Fibroblast of peridontal ligament (primary cell): ENCODE measurements at regions not wholly inside any gene's neighbourhood (a gene's known extent, or its start where the extent isn't known, plus 50 kb on each side); places are given as distances from the start of the nearest gene placed in this dataset.

Experiments
- DNase-seq: peaks from one replicate; pipeline ENCODE4 v3.0.0-alpha.2; 2010; ENCODE audit errors: extremely low read depth

GRCh38 chr4:175374459-175374858, 437.6 kb downstream of the GPM6A start:
- DNase-seq: no peak

GRCh38 chr4:175376287-175376977, 435.6 kb downstream of the GPM6A start:
- no peak for DNase-seq

GRCh38 chr4:175377203-175377602, 434.9 kb downstream of the GPM6A start:
- no peak for DNase-seq

GRCh38 chr4:175378372-175378771, 433.7 kb downstream of the GPM6A start:
- DNase-seq: no peak

- DNase-seq: no peak
These were observed 431.2 kb downstream of the GPM6A start for GRCh38 chr4:175380841-175381240.

GRCh38 chr4:175385797-175386196, 426.3 kb downstream of the GPM6A start:
- DNase-seq: no peak

- DNase-seq: no peak
These were observed 425.1 kb downstream of the GPM6A start for GRCh38 chr4:175386776-175387507.

DNA sequence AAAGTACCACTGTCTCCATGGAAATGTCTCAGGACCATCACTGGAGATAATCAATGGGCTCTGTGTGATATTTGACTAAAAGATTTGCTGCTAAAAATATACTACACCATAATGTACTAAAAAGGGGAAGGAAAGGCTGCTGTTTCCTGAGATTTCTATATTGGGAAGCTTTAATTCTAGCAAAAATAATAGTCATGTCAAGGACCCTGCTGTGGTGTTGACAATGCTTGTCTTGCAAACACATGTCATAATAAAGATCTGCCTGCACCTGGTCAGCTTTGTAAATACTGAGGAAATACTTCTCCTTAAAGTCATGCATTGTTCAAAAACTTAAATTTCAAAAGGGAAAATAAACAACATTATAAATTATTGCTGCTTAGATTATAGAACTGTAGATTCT, 417.9 kb downstream of the GPM6A start:
- DNase-seq: no peak

DNA sequence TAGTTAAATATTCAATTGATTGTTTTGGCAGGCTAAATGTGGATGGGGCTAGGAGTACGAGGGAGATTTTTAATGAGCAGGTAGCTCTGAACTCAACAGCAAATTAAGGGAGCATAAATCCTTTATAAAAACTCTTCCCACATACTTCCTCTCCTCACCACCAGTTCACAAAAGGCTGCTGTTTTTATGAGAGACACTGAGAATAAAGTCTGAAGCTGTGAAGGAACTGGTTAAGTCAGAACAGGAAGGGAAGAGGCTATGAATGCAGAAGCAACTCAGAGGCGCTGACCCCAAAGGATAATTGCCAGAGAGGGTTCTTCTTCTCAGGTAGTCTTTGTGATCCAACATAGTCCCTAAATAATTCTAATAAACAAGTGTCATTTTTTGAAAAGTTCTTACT, 406.1 kb downstream of the GPM6A start:
- no peak for DNase-seq

DNA sequence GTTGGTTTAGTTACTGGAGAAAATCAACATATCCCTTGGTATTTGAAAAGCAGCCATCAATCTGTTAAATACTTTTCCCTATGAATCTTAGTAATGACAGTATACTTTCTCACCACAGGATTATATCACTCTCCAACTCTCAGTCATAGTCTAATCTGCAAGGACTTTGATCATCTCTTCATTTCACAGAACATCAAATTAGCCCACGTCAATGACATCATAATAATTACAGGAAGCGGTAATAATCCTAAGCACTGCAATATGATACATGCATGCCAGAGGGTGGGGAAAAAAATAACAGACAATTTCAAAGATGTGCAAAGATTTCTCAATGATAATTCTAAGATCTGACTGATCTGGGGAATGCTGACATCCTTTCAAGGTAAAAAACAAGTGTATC, 404.1 kb downstream of the GPM6A start:
- DNase-seq: peak; percentile 47

DNA sequence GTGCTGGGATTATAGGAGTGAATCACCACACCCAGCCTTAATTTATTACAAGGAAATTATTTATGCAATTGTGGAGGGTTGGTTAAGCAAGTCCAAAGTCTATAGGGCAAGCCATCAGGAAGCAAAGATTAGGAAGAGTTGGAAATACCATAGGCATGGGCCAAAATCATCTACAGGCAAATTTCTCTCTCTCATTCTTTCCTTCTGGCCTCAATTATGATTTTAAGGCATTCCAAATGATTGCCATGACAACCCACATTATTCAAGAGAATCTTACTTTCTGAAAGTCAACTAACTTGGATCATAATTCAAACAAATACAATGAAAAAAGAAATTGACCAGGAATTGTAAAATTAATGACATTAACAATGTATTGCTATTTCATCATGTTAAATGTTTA, 400.8 kb downstream of the GPM6A start:
- DNase-seq: peak; percentile 89

GRCh38 chr4:175412161-175412560, 399.9 kb downstream of the GPM6A start:
- DNase-seq: peak; percentile 71

DNA sequence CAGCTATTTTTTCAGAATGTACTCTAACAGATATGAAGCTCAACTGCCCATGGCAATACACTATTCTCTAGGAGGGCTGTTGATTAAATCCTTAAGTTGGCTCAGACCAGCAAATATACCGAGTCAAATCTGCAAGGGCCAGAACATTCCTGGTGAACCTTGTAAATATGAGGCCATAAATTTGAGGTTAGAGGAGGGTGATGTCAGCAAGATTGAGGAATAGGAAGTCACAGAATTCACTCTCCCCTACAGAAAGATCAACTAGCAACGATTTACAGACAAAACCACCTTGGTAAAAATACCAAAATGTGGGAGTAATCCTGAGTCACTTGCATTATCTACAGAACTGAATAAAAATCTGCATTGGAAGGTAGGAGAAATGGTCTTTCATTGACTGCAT, 399.3 kb downstream of the GPM6A start:
- peak; percentile 94 for DNase-seq

- peak; percentile 36 for DNase-seq
These were observed 398.5 kb downstream of the GPM6A start for GRCh38 chr4:175413561-175413960.

GRCh38 chr4:175414602-175415001, 397.5 kb downstream of the GPM6A start:
- no peak for DNase-seq

GRCh38 chr4:175418516-175418915, 393.5 kb downstream of the GPM6A start:
- DNase-seq: no peak

DNA sequence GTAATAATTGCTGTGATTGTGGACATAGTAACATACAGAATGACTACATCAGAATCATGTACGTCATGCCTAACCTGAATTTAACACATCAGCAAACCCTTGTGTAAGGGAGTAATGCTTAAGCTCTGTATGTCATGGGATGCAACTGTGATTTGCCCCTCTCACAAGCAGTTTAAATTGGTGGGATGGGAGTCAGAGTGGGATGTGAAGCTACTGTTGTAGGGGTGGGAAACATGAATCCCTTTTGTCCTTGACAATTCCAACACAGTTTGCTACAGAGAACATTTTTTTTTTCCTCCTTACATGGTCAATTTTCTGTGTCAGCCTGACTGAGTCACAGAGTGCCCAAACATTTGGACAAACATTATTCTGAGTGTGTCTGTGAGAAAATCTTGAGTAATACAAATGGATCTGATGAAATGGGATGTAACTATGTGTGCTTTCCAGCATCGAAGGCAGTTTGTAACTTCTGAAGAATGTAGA, 392.8 kb downstream of the GPM6A start:
- DNase-seq: peak; percentile 100

- peak; percentile 71 for DNase-seq
These were observed 390.6 kb downstream of the GPM6A start for GRCh38 chr4:175421506-175421905.

DNA sequence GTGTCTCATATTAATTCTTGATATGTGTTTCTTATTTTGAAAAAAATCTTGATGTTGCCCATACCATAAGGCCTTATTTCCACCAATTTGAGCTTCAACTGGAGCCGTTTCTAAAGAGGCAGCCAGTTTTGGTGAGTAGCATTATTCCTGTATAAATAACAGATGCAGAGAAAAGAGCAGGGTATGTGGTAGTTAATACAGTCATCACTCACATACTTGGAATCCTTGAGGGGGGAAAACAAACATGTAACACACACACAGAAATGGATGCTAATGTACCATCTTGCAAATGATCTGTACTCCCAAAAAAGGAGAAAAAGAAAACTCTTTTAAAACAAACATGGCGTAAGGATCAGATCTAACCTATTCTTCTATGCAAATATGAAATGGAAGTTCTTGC, 389.7 kb downstream of the GPM6A start:
- peak; percentile 85 for DNase-seq

DNA sequence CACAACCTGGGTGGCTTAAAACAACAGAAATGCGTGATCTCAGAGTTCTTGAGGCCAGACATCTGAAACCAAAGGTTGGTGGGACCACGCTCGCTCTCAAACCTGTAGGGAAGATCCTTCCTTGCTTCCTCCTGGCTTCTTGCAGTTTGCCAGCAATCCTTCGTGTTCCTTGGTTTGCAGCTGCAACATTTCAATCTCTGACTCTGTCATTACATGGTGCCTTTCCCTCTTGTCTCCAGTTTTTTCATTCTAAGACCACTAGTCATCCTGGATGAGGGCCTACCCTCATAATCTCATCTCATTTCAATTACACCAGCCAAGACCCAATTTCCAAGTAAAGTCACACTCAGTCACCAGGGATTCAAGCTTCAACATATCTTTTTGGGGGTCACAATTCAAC, 388.0 kb downstream of the GPM6A start:
- peak; percentile 31 for DNase-seq

- no peak for DNase-seq
These were observed 384.3 kb downstream of the GPM6A start for GRCh38 chr4:175427751-175428150.

DNA sequence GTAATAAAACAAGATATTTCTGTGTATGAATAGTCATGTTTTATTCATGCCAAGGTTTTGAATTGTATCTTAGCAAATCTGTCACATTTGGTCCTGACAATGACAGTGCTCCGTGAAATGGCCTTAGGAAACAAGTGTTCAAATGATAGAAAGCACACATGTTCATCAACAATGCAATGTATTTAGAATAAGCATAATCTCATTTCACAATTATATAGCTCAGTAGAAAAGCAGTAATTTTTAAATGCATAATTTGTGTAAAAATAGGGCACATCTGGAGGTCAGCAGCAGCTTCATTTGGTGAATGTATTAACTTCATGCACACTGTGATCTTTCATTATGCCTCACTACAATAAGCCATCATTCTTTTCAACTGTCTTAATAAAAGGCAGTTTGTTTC, 380.4 kb downstream of the GPM6A start:
- DNase-seq: no peak

DNA sequence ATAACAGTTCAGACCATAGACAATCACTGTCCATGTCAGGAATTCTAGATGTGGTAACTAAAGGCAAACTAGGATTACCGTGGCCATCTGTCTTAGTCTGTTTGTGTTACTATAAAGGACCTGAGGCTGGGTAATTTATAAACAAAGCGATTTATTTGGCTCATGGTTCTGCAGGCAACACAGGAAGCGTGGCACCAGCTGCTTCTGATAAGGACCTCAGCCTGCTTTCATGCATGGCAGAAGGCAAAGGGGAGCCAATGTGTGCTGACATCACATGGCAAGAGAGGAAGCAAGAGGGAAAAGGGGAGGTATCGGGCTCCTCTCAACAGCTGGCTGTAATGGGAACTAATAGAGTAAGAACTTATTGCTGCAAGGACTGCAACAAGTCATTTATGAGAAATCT, 376.7 kb downstream of the GPM6A start:
- peak; percentile 62 for DNase-seq
